HG02852 (cell line): ENCODE measurements at regions not wholly inside any gene's neighbourhood (a gene's known extent, or its start where the extent isn't known, plus 50 kb on each side); places are given as distances from the start of the nearest gene placed in this dataset.

ENCODE experiments used
- ATAC-seq: cut with Tn5 transposase; IDR thresholded peaks from one replicate; pipeline ENCODE4 v1.9.1; 2021; ENCODE audit warnings: mild to moderate bottlenecking, moderate library complexity; ENCODE audit not compliant: unreplicated experiment

- no peak for ATAC-seq
These were observed 229.2 kb upstream of the ARGLU1 start for GRCh38 chr13:106797081-106797640.

GRCh38 chr13:106796280-106797047, 228.5 kb upstream of the ARGLU1 start:
- ATAC-seq: peak; percentile 59

DNA sequence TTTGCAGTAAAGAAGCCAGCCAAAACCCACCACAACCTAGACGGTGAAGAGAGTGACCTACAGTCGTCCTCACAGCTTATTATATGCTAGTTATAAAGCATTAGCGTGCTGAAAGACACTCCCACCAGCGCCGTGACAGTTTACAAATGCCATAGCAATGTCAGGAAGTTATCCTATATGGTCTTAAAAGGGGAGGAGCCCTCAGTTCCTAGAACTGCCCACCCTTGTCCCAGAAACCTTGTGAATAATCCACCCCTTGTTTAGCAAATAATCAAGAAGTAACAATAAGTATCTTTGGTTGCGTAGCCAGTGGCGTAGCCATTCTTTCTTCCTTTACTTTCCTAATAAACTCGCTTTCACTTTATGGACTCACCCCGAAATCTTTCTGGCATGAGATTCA, 227.9 kb upstream of the ARGLU1 start:
- ATAC-seq: peak; percentile 9

- ATAC-seq: no peak
These were observed 226.2 kb upstream of the ARGLU1 start for GRCh38 chr13:106794117-106794516.

DNA sequence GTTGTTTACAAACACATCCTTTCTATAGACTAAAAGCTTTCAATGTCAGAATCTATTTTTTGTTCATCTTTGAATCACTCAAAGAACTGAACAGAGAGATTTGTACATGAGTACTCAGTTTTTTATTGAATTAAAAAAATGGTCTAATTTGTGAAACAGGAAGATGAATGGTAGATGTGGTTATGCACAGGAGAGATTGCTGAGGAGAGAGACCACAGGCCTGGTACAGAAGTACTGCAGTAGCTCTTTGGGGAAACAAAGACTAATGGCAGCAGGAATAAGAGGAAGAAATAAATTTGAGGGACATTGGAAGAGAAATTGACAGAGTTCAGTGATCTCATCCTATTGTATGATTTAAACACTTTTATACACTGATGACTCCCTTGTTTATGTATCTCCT, 222.0 kb upstream of the ARGLU1 start:
- no peak for ATAC-seq

- no peak for ATAC-seq
These were observed 218.1 kb upstream of the ARGLU1 start for GRCh38 chr13:106786006-106786563.

GRCh38 chr13:106774621-106775020, 206.7 kb upstream of the ARGLU1 start:
- no peak for ATAC-seq

- ATAC-seq: no peak
These were observed 204.2 kb upstream of the ARGLU1 start for GRCh38 chr13:106772006-106772601.

- ATAC-seq: no peak
These were observed 201.1 kb upstream of the ARGLU1 start for GRCh38 chr13:106768991-106769390.

GRCh38 chr13:106762708-106763107, 194.8 kb upstream of the ARGLU1 start:
- no peak for ATAC-seq

- no peak for ATAC-seq
These were observed 188.5 kb upstream of the ARGLU1 start for GRCh38 chr13:106756446-106756845.

GRCh38 chr13:106755542-106755941, 187.6 kb upstream of the ARGLU1 start:
- no peak for ATAC-seq

GRCh38 chr13:106753251-106753650, 185.3 kb upstream of the ARGLU1 start:
- ATAC-seq: no peak

GRCh38 chr13:106752584-106753170, 184.7 kb upstream of the ARGLU1 start:
- ATAC-seq: no peak

- no peak for ATAC-seq
These were observed 180.8 kb upstream of the ARGLU1 start for GRCh38 chr13:106748785-106749184.

- no peak for ATAC-seq
These were observed 176.6 kb upstream of the ARGLU1 start for GRCh38 chr13:106744516-106744915.

DNA sequence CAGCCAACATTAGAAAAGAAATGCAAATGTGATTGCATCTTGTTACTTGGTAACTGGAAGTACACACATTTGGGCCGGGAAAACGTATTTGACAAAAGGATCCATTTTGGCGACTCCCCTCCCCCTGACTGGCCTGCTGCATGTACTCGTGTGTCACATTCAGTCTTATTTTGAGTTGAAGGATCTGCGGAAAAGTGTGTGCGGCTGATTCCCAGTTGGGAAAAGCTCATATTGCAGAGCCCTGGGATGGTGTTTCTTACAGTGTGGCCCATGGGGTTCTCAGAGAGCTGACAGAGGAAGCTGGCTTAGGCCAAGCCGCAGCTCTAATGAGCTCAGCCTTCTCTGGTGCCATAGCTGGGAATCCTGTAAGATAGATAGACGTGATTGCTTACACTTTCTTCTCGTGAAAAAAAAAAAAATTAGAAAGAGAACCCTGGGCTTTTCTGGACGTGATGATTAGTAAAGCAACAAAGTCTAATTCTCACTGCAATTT, 170.3 kb upstream of the ARGLU1 start:
- ATAC-seq: no peak

DNA sequence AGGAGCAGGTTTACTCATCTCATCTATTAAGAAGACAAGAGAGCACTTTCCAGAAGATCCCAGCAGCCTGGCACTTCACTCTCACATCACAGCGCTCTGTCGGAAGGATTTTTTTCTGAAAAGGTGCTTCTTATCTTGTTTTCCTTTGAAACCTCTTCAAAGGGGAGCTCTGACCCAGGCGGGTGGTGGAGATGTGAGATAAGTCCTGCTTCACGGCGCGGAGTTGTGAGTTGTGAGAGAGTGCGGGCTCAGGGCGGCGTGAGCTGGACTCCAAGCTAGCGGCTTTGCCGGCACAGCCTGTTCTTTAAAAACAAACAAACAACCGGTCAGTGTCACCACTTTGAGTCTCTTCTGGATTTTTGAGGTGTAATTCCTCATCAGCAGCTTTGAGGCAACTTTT, 169.0 kb upstream of the ARGLU1 start:
- no peak for ATAC-seq

DNA sequence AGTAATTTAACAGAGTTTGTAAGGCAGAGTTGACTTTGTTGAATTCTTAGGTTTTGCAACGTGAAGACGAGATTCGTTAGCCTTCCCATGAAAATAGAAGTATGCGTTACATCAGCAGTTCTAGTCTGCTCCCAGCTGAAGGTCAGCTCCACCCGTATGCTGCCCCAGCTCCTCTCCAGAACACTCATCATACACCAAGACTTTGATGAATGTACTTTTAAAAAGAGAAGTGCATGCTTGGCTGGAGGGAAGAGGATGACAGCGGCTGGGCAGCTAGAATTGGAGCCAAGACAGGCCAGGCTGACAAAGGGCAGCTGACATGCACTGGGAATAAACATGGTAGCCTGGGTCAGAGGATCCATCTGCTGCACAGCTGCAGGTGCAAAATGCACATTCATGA, 166.3 kb upstream of the ARGLU1 start:
- no peak for ATAC-seq

DNA sequence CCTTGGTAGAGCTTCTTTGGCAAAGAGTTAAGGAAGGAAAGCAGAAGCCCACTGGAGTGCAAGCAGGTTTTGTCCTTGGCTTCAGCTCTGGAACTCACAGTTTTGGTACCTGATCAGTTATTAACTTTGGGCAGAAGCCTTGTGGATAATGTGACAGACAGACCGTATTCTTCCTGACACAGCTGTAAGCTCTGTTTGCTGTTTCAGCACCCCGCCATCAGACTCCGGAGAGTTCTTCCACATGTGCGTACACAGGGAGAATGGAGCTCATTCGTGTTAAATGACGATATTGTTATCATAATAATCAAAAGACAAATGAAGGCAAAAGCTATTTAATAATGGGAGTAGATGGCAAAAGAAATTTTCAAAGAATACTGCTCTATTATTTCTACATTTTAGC, 155.1 kb upstream of the ARGLU1 start:
- no peak for ATAC-seq

- ATAC-seq: no peak
These were observed 154.7 kb upstream of the ARGLU1 start for GRCh38 chr13:106722620-106723019.
